ENCODE measurements at regions not wholly inside any gene's neighbourhood (a gene's known extent, or its start where the extent isn't known, plus 50 kb on each side); places are given as distances from the start of the nearest gene placed in this dataset.

GRCh38 chr4:176441594-176441993 is 121.8 kb downstream of the SPCS3 start:
- no peak for DNase-seq (ENCODE audit: low spot score)
- no peak for ATAC-seq

DNA sequence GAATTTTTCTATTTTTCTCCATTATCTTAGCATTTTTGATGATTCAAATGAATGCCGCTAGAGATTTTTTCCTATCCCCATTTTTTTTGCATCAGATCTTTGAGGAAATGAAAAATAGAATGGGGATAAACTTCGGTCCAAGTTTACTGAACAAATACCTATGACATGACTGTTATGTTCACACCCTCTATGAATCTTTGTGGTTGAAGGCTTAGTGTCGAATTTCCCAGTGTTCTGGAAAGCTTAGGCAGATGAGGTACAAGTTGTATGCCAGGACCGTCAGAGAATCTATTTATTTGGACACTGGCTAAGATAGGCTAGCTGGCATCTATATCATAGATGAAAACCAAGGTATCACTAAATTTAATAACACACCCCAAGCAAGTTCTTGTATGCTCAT is 123.4 kb downstream of the SPCS3 start:
- DNase-seq (ENCODE audit: low spot score): no peak
- no peak for ATAC-seq

DNA sequence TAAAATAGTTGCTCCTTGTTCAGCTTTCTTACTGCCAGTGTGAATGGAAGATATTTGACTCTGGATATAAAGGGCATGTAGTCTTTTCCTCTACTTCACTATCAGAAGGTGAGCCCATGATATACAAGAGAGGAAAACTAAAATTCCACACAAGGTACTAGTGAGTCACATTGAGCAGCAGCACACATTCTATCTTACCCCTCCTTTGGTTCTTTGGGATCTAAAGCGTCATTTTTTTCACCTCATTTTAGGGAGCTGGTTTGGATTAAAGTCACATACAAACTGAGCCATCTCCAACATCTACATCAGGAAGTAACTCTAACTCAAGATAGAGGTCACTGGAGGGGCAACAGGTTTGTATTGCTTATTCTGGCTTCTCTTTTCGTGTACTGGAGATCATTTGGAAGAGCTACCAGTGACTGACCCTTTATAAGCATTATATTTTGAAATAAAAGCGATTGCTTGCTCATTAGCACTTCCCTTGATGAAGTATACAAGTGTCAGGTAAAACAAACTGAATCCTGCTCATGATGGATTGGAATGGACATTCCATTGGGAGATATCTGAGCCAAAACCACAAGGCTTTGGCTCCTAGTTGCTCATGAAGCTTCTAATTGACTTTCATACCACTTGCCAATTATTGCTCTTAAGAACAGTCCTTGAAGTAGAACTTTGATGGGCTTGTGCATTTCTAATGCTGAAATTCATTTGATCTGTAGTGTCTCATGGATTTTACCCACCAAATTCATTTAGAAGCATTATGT is 124.1 kb downstream of the SPCS3 start:
- ATAC-seq (no peak), DNase-seq (ENCODE audit: low spot score) (no peak)

DNA sequence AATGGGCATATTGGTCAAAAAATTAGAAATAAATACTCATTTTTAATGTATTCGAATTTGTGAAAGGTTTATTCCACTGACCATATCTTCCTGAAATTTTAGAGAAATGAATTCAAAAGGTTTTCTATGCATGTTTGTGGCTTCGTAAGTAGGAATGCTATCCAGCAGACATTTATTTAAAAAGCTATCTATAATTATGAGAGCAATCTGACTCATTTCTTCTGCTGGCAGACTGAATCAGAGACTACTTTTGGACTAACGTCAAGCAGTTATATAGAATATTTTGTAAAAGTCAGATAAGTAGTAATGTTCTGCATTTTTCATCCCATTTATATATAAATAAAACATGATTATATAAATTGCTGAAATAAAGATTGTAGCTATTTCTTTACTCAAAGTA is 125.0 kb downstream of the SPCS3 start:
- ATAC-seq (no peak), DNase-seq (ENCODE audit: low spot score) (no peak)

GRCh38 chr4:176448761-176449160 is 129.0 kb downstream of the SPCS3 start:
- no peak for DNase-seq (ENCODE audit: low spot score)
- ATAC-seq: no peak

DNA sequence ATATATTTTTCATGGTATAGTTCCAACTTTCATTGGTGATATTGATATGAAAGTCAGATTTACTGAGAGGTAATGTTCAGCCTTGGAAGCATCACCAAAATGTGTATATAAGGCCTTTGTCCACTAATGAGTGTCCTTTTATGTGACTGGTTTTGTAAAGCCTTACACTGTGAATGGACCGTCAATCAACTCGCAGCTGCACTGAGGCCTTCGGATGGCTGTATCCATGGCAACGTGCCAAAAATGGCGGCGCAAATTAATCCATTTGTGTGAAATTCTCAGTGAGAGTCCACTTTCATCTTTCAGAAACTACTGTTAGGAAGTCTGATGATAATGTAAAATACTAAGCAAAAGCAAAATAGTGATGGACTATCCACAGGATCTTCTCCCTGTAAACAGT is 131.7 kb downstream of the SPCS3 start:
- DNase-seq (ENCODE audit: low spot score): no peak

GRCh38 chr4:176453079-176453478 is 133.3 kb downstream of the SPCS3 start:
- no peak for DNase-seq (ENCODE audit: low spot score)
- ATAC-seq: no peak

More for the DNA sequence above, 131.7 kb downstream of the SPCS3 start:
- ATAC-seq: no peak

- DNase-seq (ENCODE audit: low spot score) (no peak), ATAC-seq (no peak)
Observed at GRCh38 chr4:176453658-176454057, 133.9 kb downstream of the SPCS3 start.

DNA sequence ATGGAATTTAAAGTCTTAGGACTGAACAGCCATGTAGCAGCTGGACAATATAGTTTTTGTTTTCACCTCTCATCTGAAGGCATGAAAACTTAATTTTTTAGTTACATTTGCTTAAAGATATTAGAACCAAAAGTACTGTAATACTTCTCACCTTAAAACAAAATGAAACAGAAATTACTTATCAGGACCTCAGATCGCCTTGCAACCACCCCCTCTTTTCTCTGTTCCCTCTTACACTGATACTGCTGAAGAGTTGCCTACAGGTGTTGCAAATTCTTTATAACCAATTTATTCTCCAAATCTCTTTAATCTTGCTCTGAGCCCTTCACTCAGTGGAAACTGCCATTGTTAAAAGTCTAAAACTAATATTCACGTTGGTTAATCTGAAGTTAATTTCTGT is 145.0 kb downstream of the SPCS3 start:
- DNase-seq (ENCODE audit: low spot score) (no peak), ATAC-seq (no peak)

DNA sequence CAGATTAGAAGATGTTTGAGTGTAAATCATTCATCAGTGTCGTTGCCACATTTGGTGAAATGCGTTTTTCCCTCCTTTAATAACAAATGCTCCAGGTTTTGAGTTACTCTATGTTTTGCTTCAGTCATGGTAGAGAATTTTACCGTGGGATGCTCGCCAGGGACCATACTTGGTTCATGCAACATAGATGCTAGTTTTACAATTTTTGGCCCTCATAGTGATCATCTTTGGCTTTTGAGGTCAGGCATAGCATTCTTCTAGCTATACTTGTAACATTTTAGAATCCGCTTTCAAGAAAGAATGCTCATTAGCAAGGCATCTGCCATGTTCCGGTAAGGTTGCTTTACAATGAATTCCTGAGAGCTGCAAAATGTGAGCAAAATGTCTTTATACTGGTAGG is 147.2 kb downstream of the SPCS3 start:
- no peak for DNase-seq (ENCODE audit: low spot score)
- ATAC-seq: no peak

DNA sequence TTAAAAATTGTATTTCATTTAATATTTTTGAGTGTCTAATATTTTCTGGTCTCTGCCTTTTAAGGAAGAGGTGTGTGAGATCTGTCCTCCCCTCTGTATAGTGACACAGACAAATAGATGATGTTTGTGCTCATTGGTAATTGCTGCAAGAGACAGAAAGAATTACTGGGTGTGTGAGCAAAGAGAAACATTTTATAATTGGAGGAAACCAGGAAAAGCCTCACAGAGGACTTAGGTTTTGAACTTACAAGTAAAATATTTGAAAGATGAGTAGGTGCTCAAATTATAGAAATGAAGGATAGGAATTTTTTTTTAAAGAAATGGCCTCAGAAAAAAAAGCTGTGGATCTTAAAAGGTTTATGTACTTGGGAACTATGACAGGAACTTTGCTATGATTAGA is 149.8 kb downstream of the SPCS3 start:
- DNase-seq (ENCODE audit: low spot score) (no peak), ATAC-seq (no peak)

DNA sequence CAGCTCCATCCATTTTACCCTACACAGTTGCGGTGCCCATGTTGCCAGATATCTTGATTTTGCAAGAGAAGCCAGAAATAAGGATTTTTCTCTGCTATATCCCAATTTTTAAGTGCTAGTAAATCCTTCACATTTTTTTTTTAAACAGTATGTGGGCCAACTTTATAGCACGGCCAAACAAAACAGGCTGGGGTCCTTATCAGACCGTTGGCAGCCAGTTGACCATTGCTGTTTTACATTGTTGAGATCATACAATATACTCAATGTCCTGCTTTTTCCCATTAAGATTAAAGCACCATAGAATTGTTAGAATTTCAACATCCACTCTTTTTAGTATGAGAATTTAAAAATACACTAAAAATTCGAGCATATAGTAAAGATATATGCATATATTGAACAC is 150.9 kb downstream of the SPCS3 start:
- ATAC-seq (no peak), DNase-seq (ENCODE audit: low spot score) (no peak)

DNA sequence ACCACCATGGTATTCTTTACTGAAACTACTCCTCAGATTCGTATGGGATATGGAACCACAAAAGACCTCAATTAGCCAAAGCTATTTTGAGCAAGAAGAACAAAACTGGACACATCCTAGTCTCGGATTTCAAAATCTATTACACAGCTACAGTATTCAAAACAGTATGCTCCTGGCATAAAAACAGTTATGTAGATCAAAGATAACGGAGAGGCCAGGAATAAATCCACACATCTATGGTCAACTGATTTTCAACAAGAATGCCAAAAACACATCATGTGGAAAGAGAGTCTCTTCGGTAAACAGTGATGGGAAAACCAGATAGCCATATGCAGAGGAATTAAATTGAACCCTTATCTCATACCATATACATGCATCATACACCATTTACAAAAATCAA is 155.3 kb downstream of the SPCS3 start:
- DNase-seq (ENCODE audit: low spot score): no peak
- no peak for ATAC-seq

DNA sequence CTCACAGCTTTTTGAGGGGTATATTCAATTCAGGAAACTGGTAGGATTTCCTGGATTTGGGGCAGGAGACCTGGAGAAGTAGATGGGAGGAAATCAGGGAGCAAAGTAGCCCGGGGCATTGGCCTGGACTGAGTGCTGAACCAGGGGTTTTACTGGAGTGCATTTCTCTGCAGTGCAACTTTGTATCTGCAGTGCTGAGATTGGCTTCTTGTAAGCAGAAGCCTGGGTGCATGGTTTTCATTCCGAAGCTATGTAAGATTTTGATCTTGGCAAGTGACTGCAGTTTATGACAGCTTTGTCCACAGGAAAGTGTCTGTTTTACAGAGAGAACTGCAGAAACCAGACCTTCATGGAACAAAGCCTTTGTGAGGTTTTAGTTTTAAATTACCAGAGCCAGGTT is 158.3 kb downstream of the SPCS3 start:
- DNase-seq (ENCODE audit: low spot score) (no peak), ATAC-seq (no peak)

DNA sequence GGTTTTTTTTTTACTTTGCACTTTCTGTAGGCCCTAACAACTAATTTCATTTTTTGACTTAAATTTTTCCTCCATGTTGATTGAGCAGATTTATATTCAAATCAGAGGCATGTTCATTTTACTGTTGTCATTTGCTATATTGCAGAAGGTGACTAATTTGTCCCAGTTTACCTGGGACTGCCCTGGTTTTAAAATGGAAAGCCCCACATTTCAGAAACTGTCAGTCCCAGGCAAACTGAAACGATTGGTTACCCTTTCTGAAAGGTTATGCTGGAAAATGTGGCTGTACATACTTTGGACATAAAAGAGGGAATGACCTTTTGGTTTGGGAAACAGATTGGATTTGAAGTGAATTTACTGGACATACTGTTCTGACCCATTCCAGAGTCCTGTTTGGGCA is 160.0 kb downstream of the SPCS3 start:
- ATAC-seq (no peak), DNase-seq (ENCODE audit: low spot score) (no peak)

DNA sequence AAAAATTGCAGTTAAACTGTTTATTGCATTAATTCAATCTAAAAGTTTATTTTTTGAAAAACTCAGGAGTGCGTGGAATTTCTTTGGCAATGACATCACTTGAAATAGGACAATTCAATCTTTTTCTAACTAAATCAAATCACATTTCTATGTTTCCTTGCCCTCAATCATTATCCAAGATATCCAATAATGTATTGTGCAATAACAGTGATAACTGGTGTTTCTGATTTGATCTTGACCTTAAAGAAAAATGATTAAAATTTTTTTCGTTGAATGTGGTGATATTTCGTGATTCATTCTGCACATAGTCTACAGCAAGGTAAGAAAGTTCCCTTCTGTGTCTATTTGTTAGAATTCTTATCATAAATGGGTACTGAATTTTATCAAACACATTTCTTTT is 163.2 kb downstream of the SPCS3 start:
- no peak for DNase-seq (ENCODE audit: low spot score)
- no peak for ATAC-seq

GRCh38 chr4:176484301-176484984 is 164.7 kb downstream of the SPCS3 start:
- ATAC-seq (no peak), DNase-seq (ENCODE audit: low spot score) (no peak)

DNA sequence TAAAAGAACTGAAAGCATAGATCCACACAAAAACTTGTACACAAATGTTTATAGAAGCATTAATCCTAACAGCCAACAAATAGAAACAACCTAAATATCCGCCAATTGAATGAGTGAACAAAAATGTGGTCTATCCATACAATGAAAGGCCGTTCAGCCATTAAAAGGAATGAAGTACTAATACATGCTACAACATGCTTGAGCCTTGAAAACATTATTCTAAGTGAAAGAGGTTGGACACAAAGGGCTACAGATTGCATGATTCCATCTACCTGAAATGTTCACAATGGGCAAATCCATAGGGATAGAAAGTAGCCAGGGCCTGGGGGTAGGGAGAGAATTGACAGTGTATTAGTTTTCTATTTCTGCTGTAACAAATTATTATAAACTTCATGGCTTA is 169.2 kb downstream of the SPCS3 start:
- DNase-seq (ENCODE audit: low spot score): no peak
- ATAC-seq: no peak

GRCh38 chr4:176492646-176493302 is 173.0 kb downstream of the SPCS3 start:
- no peak for ATAC-seq
- DNase-seq (ENCODE audit: low spot score): no peak

DNA sequence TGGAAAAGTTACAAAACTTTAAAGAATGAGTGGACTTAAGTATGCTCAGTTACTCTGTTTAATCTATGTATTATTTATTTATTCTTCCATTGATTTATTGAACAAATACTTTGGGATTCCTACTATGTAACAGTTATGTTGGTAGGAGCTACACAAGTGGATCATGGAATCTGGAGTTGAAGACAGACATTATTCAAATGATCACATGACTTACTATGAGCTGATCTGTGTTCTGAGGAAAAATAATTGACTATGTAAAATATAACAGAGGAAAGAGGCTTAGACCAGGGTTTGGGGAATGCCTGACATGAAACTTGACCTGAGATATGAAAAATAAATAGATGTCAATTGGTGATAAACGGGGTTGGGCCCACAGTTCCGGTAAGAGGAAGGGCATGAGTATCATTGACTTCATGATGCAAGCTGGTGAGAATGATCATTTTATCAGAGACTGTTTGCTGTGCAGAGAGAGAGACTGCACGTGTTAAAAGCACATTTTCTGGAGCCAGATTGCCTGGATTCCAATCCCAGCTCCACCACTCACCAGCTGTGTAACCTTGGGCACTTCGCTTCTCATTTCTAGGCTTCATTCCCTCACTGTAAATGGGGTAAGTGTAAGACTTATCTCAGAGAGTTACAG is 179.0 kb downstream of the SPCS3 start:
- DNase-seq (ENCODE audit: low spot score) (no peak), ATAC-seq (no peak)

DNA sequence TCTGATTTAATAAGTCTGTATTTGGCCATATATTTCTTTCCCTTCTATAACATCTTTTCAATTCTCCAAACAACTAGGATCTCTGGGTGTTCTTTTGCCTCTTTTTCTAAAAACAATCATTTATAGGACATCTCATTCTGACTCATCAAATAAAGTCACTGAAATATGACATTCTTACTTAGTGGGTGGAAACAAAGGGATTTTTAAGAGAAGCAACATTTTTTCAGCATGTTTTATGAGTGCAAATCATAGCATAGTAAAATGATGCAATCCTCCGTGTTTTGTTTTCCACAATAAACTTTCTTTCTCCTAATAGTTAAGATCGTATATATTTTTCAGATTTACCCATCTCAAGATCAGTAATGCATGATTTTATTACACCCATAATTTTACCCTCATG is 179.8 kb downstream of the SPCS3 start:
- ATAC-seq: no peak
- no peak for DNase-seq (ENCODE audit: low spot score)

DNA sequence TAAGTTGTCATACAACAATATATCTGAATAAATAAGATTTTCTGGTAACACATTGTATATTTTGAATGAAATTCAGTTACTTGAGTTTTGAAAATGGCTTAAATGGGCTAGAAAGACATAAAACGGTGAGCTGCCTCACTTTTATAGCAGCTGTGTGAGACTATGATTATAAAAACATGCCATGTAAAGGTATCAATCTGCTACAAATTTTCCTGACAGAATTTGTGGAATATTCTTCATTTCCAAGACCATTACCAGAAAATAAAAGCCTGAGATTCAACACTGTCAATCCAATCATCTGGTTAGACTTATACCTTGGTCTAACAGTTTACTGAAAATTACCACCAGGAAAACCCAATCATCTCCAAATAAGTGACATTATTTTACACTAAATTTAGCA is 181.1 kb downstream of the SPCS3 start:
- ATAC-seq (no peak), DNase-seq (ENCODE audit: low spot score) (no peak)

Measured in left lobe of liver (tissue), 2 donors.